GM13977 (cell line): ENCODE measurements at regions not wholly inside any gene's neighbourhood (a gene's known extent, or its start where the extent isn't known, plus 50 kb on each side); places are given as distances from the start of the nearest gene placed in this dataset.

Experiments
- DNase-seq: peaks from one replicate; pipeline ENCODE4 v3.0.0; 2012; ENCODE audit warnings: low spot score
- CTCF ChIP-seq: IDR thresholded peaks from 2 replicates; pipeline ENCODE4 v1.5.1; 2012; ENCODE audit warnings: mild to moderate bottlenecking, control low read depth; ENCODE audit not compliant: insufficient read depth; ENCODE audit errors: extremely low read depth, missing control alignments
- in situ Hi-C: fragments of 300-500 bp; cut with MboI; formaldehyde crosslinking; loops from one replicate; pipeline ENCODE4 v1.12.0; 2022; ENCODE audit warnings: low sequenced_read_pairs, low pct_unique_long_range_greater_than_20kb, mixed read lengths, inconsistent platforms; ENCODE audit not compliant: unreplicated experiment

- in situ Hi-C loops: no loop called here
- DNase-seq: peak; percentile 12
- TF ChIP-seq CTCF: peak; percentile 60
Observed at GRCh38 chr3:168467115-168467714, 371.5 kb upstream of the GOLIM4 start.

GRCh38 chr3:168461793-168462192, 366.1 kb upstream of the GOLIM4 start:
- DNase-seq: no peak
- no peak for TF ChIP-seq CTCF
- in situ Hi-C loops: no loop called here

- no peak for DNase-seq
- TF ChIP-seq CTCF: no peak
- in situ Hi-C loops: no loop called here
Observed at GRCh38 chr3:168459226-168459784, 363.6 kb upstream of the GOLIM4 start.

GRCh38 chr3:168457954-168458539, 362.3 kb upstream of the GOLIM4 start:
- in situ Hi-C loops: no loop called here
- DNase-seq: no peak
- TF ChIP-seq CTCF: no peak

GRCh38 chr3:168455814-168456213, 360.1 kb upstream of the GOLIM4 start:
- no peak for DNase-seq
- in situ Hi-C loops: no loop called here
- TF ChIP-seq CTCF: no peak

- no peak for TF ChIP-seq CTCF
- in situ Hi-C loops: no loop called here
- DNase-seq: no peak
Observed at GRCh38 chr3:168453623-168454022, 357.9 kb upstream of the GOLIM4 start.
